ENCODE measurements at regions not wholly inside any gene's neighbourhood (a gene's known extent, or its start where the extent isn't known, plus 50 kb on each side); places are given as distances from the start of the nearest gene placed in this dataset.

GRCh38 chr7:106423821-106424475, 139.2 kb upstream of the NAMPT start:
- no peak for DNase-seq (ENCODE audit: extremely low spot score)
- CTCF ChIA-PET, result interaction anchor here (1.2 to 3.2 kb wide), 4 partner anchors 9 to 247 kb away, joined by 3 to 13 read pairs (median 7); no protein-coding TSS in a partner anchor
- TF ChIP-seq CTCF (IDR thresholded peaks at IDR 0.05; ENCODE audit: control extremely low read depth, extremely low read depth, low read depth, missing control alignments), result no peak
- POLR2A ChIA-PET, result no interaction called here

- no peak for TF ChIP-seq CTCF (IDR thresholded peaks at IDR 0.05; ENCODE audit: control extremely low read depth, extremely low read depth, low read depth, missing control alignments)
- DNase-seq (ENCODE audit: extremely low spot score), result no peak
- ChIA-PET POLR2A (no interaction called here), CTCF (no interaction called here)
Measured at GRCh38 chr7:106423111-106423510, 138.3 kb upstream of the NAMPT start.

- ChIA-PET POLR2A (no interaction called here), CTCF (no interaction called here)
- no peak for TF ChIP-seq CTCF (IDR thresholded peaks at IDR 0.05; ENCODE audit: control extremely low read depth, extremely low read depth, low read depth, missing control alignments)
- no peak for DNase-seq (ENCODE audit: extremely low spot score)
Measured at GRCh38 chr7:106421181-106421762, 136.5 kb upstream of the NAMPT start.

- ChIA-PET POLR2A (no interaction called here), CTCF (no interaction called here)
- TF ChIP-seq CTCF (IDR thresholded peaks at IDR 0.05; ENCODE audit: control extremely low read depth, extremely low read depth, low read depth, missing control alignments), result no peak
- DNase-seq (ENCODE audit: extremely low spot score), result no peak
Measured at GRCh38 chr7:106420736-106421135, 136.0 kb upstream of the NAMPT start.

- TF ChIP-seq CTCF (IDR thresholded peaks at IDR 0.05; ENCODE audit: control extremely low read depth, extremely low read depth, low read depth, missing control alignments), result no peak
- ChIA-PET CTCF (no interaction called here), POLR2A (no interaction called here)
- no peak for DNase-seq (ENCODE audit: extremely low spot score)
Measured at GRCh38 chr7:106420210-106420609, 135.4 kb upstream of the NAMPT start.

- POLR2A ChIA-PET, result no interaction called here
- DNase-seq (ENCODE audit: extremely low spot score), result no peak
- TF ChIP-seq CTCF (IDR thresholded peaks at IDR 0.05; ENCODE audit: control extremely low read depth, extremely low read depth, low read depth, missing control alignments), result no peak
- CTCF ChIA-PET, result no interaction called here
Measured at GRCh38 chr7:106419455-106420182, 134.8 kb upstream of the NAMPT start.
